Smooth muscle cell of the brain vasculature (primary cell): ENCODE measurements at regions not wholly inside any gene's neighbourhood (a gene's known extent, or its start where the extent isn't known, plus 50 kb on each side); places are given as distances from the start of the nearest gene placed in this dataset.

Source experiments
- DNase-seq: peaks from one replicate; pipeline ENCODE4 v3.0.0-alpha.2; 2012; ENCODE audit warnings: low read depth, low spot score

GRCh38 chr3:61311044-61311443 lies 59.8 kb upstream of the FHIT start:
- DNase-seq: no peak

- DNase-seq: no peak
Measured at GRCh38 chr3:61315871-61316270, 64.6 kb upstream of the FHIT start.

DNA sequence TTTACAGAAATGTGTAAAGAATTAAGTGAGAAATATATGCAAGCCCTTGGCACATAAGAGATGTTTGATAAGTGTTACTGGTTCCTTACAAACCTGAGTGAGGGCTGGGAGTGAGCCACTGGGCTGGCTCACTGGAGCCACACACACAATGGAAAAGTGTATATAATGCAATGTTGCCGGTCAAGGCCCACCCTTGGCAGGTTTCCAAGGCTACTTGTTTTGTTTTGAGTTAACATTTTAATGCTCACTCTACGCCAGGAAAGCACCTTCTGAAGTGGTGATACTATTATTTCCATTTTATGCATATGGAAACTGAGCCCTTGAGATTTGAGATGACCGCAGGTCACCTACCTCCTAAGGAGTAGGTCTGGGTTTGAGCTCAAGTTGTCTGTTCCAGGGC lies 71.8 kb upstream of the FHIT start:
- no peak for DNase-seq

GRCh38 chr3:61331929-61332552 lies 80.8 kb upstream of the FHIT start:
- DNase-seq: no peak

GRCh38 chr3:61333192-61333961 lies 82.1 kb upstream of the FHIT start:
- DNase-seq: no peak

GRCh38 chr3:61334783-61335182 lies 83.5 kb upstream of the FHIT start:
- DNase-seq: no peak

DNA sequence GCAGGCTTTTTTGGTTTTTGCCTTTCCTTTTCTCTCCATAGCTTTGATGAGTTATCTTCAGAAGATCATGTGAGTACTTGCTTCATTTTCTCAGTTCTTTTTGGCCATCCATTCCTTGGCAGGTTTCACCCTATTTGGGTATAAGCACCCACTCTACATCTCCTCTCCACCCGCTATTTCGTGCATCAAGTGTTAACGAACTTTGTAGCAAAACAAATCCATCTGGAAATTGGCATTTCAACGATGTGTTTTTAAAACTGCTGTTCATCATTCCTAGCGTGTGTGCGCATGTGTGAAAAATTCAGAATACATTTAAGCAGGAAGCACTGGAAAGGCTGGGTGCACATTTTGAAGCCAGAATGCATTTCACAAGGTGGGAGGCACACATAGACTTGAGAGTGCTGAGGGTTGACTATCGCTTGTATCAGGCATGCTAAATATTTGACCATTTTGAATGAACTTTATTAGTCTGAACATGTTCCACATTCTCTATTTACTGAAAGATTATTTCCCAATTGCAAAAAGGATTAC lies 89.7 kb upstream of the FHIT start:
- no peak for DNase-seq

DNA sequence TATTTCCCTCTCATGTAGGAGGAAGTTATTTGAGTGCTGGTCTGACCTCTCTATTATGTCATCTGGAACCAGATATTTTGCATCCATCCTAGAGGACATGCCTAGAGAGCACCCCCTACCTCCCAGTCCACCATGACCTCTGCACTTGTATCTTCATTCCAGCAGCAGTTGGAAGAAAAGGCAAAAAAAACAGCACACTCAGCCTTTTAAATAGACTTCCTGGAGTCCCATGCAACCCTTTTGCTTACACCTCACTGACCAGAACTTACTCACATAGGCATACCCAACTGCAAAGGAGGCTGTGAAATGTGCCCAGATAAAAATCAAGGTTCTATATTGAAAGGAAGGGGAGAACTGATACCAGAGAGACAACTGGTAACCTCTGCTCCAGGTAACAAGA lies 92.3 kb upstream of the FHIT start:
- DNase-seq: no peak

GRCh38 chr3:61345020-61345419 lies 93.8 kb upstream of the FHIT start:
- no peak for DNase-seq

DNA sequence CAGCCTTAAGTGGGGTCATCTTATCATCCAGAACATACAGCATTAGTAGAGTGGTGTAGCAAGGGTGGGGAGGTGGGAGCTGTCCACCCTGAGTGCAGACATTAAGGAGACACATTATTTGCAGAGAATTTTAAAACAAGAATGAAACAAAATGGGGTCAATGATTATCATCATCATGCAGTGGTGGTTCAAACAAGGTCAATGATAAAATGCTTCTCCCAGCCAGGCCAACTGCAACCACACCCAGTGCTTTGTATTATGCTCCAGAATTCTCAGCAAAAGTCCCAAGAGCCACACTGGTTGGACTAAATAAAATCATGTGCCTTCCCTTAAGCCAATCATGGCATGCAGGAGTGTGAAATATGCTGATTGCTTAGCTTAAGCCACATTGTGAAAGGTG lies 96.7 kb upstream of the FHIT start:
- DNase-seq: no peak

- no peak for DNase-seq
Measured at GRCh38 chr3:61349717-61350116, 98.5 kb upstream of the FHIT start.

GRCh38 chr3:61350782-61351309 lies 99.6 kb upstream of the FHIT start:
- DNase-seq: no peak

GRCh38 chr3:61352306-61352705 lies 101.1 kb upstream of the FHIT start:
- DNase-seq: no peak

GRCh38 chr3:61353382-61353781 lies 102.1 kb upstream of the FHIT start:
- DNase-seq: no peak

DNA sequence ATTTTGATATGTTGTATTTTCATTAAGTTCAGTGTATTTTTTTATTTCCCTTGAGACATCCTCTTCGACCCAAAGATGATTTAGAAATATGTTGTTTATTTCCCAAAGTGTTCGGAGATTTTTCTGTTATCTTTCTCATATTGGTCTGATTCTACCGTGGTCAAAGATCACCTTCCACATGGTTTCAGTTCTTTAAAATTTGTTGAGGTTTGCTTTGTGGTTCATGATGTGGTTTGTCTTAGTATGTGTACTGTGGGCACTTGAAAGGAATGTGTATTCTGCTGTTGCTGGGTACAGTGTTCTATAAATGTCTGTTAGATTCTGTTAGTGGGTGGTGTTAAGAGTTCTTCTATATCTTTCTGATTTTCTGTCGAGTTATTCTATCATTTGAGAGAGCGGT lies 103.4 kb upstream of the FHIT start:
- DNase-seq: no peak

DNA sequence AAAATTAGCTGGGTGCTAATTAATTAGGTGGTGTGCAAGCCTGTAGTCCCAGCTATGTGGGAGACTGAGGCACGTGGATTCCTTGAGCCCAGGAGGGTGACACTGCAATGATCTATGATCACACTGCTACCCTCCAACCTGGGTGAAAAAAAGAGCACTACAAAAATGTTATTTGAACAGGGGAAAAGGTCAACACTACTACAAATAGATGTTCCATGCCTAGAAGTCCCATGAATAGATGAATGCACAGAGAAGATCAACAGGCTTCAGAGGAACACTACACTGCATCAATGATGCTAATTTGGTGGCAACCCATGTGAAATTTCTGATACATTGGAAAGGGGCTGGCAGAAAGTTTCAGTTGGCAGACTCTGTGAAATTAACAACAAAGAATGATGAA lies 105.4 kb upstream of the FHIT start:
- no peak for DNase-seq

DNA sequence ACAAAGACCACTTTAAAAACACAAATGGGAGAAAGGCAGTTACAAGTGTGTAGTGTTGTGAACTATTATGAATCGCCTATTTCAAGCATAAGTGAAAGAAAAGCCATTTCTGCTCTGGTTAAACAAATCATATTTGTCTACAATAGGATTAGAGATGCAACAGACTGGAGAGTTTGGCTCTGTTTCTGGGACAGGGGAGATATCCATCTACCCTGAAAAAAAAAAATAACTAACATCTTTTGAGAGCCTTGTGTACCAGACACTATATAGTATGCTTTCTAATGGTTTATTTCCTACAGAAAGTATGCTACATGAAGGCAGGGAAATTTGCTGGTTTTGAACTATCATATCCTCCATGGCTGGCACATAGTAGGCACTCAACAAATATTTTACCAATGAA lies 106.7 kb upstream of the FHIT start:
- no peak for DNase-seq

DNA sequence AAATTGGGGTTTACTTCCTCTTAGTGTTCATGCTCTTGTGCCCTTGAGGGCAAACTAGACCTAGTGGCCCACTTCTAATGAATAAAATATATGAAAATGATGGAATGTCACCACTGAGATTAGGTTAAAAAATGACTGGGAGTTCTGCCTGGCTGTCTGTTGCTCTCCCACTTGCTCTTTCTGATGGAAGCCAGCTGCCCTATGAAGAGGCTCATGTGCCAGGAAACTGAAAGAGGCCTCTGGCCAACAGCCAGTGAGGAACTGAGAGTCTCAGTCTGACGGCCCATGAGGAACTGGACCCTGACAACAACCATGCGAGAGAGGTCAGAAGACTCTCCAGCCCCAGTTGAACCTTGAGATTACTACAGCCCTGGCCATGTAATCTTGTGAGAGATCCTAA lies 107.1 kb upstream of the FHIT start:
- no peak for DNase-seq

DNA sequence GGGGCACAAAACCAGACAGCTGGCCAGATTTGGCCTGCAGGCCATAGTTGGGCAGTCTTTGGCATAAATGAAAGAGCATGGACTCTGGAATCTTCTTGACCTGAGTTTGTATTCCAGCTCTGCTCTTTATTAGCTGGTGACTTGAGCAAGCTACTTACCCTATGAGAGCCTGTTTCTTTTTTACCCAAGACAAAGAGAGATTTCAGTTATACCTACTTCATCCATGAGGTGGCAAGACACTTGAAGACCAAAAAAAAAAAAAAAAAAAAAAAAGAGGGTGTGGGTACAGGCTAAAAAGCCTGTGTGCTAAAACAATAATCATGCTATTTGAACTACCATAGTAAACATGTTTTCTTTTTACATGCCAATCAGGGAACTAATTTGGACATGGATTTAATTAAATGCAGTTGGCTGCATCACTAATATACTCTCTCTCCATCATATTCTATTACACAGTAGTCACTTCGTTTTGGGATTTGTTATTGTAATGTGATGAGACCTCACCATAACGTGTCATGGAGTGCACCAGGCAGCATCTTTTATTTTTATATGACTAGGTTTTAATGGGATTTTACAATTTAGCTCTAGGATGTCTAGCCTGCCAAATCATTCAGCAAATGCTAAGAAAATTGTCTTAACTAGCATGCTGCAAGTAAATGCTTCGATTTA lies 109.2 kb upstream of the FHIT start:
- no peak for DNase-seq

DNA sequence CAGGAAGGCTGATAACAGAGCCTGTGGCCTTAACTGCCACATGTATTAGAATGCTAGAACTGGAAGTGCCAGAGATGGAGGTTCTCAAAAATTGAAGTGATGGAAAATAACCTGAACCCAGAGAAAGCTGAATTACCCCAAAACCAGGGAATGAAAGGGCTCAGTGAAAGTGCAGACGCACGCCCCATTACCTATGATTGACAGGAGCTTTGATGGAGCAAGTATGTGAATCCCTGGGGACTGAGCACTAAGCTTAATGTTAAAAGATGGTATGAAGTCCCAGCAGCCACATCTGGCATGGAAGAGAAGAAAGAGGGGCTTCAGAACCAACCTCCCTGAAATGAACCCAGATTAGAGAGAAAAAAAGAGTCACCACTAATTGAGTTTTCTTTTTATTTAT lies 118.4 kb upstream of the FHIT start:
- no peak for DNase-seq

DNA sequence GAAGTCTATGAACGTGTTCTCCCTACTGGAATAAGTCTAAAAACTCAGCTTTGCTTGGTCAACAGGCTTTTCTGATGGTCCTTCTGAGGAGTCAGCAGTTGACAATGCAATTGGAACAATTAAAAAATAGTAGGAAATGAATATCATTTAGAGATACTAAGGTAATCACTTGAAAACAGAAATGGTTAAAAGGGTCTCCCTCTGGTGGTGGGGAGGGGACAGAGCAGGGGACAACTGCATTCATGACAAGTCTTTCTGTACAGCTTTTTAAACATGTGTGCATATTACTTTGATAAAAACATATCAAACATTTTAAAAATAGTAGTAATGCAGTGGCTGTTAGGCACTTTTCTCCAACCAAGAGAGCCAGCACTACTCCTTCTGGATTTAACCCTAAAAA lies 119.9 kb upstream of the FHIT start:
- no peak for DNase-seq

- DNase-seq: no peak
Measured at GRCh38 chr3:61372723-61373122, 121.5 kb upstream of the FHIT start.

GRCh38 chr3:61378311-61378710 lies 127.1 kb upstream of the FHIT start:
- no peak for DNase-seq
